ENCODE measurements at regions not wholly inside any gene's neighbourhood (a gene's known extent, or its start where the extent isn't known, plus 50 kb on each side); places are given as distances from the start of the nearest gene placed in this dataset.

DNA sequence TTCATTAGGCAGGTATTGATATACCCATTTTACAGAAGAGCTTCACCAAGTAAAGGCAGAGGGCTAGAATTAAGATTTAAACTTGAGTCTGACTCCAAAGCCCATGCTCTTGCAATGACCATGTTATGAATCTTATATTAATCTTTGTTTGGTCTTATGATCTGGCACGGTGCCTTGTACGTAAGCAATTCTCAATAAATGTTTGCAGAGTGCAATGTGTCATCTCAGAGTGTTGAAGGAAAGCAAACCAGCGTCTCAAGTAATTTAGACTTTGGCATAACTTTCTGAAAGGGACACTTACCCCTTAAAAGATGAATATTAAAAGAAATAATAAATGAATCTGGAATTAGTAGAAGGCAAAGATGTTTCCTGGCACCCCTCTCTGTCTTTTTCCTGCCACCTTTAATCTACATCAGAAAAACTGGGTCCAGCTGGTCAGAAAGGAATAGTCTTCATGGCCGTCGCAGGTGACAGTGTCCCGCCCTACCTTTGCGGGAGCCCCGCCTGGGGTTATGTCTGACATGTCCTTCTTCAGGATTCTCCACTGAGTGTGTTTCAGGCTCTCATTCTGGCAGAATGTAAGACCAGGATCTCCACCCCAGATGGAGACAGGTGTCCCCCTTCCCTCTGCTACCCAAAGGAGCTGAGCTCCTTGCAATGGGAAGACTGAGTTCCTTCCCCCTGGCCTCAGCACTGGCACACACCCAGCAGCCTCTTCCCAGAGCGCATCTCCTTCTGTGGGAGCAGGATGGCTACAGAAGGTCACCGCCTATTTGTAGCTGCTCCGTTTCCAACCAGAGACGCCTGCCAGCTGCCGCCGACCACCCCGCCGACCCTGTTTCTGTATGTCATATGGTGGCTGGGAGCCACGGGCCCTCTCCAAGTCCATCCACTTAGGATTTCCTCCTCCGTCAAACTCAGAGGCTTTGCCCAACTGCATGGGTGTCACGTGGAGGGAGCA lies 266.3 kb upstream of the ECI2 start:
- DNase-seq: no peak

DNA sequence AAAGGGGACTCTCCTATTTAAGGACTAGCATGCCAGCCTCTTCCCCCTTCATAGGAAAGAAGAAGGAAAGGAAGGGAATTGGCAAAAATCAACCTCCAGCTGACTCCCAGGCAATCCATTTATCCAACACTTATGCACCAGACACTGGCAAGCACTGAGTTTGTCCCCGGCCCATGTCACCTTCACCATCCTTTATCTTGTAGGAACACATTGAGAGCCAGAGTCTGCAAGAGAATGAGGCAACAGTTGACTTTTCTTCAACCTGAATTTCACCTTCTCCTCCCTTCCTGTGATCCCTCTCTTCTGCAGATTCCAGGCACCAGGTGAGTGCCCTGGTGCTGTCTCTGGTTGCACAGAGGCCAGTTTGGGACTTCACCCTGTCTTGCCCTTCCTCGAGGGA lies 264.3 kb upstream of the ECI2 start:
- no peak for DNase-seq

GRCh38 chr6:4398791-4399190 lies 263.4 kb upstream of the ECI2 start:
- DNase-seq: no peak

GRCh38 chr6:4397307-4397706 lies 261.9 kb upstream of the ECI2 start:
- no peak for DNase-seq

GRCh38 chr6:4396044-4396443 lies 260.7 kb upstream of the ECI2 start:
- no peak for DNase-seq

- no peak for DNase-seq
Measured at GRCh38 chr6:4395386-4395785, 260.0 kb upstream of the ECI2 start.

DNA sequence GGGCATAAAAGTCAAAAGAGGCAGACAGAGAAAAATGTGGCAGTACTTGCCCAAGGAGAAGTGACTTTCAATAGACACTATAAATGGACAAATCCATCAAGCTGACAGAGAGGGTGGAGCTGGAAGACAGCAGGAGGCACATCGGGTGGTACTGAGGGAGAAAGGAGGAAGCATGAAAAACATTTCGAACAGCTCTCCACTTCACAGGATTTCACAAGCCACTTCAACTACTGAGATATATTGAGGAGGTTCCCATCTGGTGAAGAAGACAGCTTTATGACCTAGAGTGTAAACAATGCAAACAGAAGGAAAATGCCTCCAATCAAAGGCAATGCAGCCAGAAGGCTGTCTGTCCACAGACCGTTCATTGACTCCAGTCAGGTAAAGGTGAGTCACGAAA lies 259.4 kb upstream of the ECI2 start:
- no peak for DNase-seq

DNA sequence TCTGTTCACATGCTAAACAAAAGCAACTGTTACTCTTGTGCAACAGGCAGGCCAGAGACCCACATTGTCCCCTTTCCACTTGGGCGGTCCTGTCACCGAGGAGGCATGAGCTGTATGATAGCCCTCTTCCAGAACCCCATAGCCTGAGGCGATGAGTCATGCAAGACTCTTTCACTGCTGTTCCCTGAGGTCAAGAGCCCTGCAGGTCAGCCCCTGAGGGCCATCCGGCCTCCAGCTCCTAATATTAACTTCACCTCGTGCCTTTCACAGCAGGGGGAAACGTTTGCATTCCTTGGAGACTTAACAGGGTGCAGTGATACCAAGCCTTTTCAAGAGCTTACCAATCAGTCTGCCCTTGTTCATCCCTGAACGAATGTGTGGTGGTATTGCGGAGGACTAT lies 253.3 kb upstream of the ECI2 start:
- no peak for DNase-seq

- DNase-seq: no peak
Measured at GRCh38 chr6:4384656-4385055, 249.3 kb upstream of the ECI2 start.

DNA sequence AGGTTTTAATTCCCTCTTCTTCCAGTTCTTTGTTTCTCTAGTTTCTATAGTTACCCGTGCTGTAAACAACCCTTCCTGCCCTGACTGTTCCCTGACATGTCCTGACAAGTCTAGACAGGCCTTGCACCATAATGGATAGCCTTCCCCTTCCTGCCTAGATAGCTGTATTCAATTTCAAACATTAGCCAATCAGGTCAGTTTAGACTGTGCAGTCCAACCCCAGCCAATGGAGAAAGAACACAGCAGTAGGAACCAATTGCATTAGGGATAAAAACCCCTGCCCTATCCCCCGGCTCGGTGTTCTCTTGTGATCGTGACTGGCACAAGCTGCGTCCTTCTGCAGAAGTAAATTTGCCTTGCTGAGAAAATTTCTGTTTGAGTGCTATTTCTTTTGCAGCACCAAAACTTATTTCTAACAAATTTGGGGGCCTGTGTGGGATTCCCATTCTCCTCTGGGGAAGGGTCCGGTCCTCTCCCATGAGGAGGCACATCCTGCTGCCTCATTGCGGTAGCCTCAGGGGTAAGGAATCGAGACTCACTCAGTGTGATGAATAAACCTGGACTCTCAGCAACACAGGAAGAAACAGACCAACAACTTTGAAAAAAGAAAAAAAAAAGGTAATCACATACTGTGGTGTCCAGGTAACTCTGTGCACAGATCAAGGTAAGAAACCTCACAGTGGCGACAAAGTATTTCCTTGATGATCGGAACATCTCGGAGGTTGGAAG lies 248.7 kb upstream of the ECI2 start:
- DNase-seq: no peak

GRCh38 chr6:4382362-4382853 lies 247.0 kb upstream of the ECI2 start:
- DNase-seq: no peak

- no peak for DNase-seq
Measured at GRCh38 chr6:4381381-4381780, 246.0 kb upstream of the ECI2 start.

DNA sequence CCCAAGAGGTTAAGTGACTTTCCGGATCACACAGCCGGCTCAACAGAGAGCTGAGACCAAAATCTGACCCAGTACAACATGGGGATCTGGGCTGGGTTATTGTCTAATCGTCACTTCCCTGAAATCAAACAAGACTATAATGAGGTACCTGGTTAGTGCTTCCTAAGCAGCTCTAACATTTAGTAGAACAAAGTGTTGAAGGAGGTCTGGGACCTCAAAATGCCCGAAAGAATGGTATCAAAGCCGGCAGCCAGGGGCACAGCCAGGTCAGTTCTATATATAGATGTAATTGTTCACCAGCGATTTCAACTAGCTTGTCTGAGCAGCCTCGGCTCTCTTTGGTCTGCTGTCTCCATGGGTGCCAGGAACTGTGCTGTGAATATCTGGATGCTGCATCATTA lies 245.5 kb upstream of the ECI2 start:
- DNase-seq: no peak

- no peak for DNase-seq
Measured at GRCh38 chr6:4379958-4380357, 244.6 kb upstream of the ECI2 start.

GRCh38 chr6:4378319-4378996 lies 243.1 kb upstream of the ECI2 start:
- DNase-seq: no peak

DNA sequence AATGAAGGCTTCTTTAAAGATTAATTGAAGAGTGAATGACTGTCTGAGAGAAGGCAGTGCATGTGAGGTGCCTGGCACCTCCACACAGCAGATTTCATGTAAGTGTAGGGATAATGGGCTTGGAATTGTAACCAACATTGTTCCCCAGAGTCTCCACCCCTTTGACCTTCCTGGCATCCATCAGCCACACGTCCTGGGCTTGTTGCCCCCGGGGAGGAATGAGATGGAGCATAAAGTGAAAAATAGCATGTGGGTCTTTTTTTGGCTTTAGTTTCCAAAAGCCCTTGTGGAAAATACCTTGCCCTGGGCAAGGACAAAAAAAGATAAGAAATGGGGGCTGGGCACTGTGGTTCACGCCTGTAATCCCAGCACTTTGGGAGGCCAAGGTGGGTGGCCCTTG lies 242.2 kb upstream of the ECI2 start:
- DNase-seq: no peak

- DNase-seq: no peak
Measured at GRCh38 chr6:4374216-4374615, 238.8 kb upstream of the ECI2 start.

GRCh38 chr6:4372866-4373265 lies 237.5 kb upstream of the ECI2 start:
- DNase-seq: no peak

GRCh38 chr6:4371207-4371921 lies 236.0 kb upstream of the ECI2 start:
- no peak for DNase-seq

- DNase-seq: no peak
Measured at GRCh38 chr6:4370066-4370465, 234.7 kb upstream of the ECI2 start.

GRCh38 chr6:4369616-4370015 lies 234.2 kb upstream of the ECI2 start:
- no peak for DNase-seq

GRCh38 chr6:4368649-4369048 lies 233.3 kb upstream of the ECI2 start:
- no peak for DNase-seq

GRCh38 chr6:4367643-4368042 lies 232.3 kb upstream of the ECI2 start:
- DNase-seq: no peak
